D721Med (cell line): ENCODE measurements at regions not wholly inside any gene's neighbourhood (a gene's known extent, or its start where the extent isn't known, plus 50 kb on each side); places are given as distances from the start of the nearest gene placed in this dataset.
"Not testable (repeated sequence)": the region's sequence is repeated elsewhere in the genome, so short reads cannot be mapped to it uniquely, and the experiment has no call there.

Experiments used
- DNase-seq: peaks from one replicate; pipeline ENCODE4 v3.0.0; 2011; ENCODE audit warnings: low spot score; ENCODE audit not compliant: insufficient read length
- FAIRE-seq: peaks from 2 replicates; lab custom pipeline; 2011; peaks lifted over from hg19 to GRCh38; lab: Jason Lieb, UNC
- TF ChIP-seq, protein P1 (sequence below): IDR thresholded peaks from 2 replicates; pipeline ENCODE4 v1.5.1; 2012; ENCODE audit warnings: mild to moderate bottlenecking, control low read depth; ENCODE audit not compliant: insufficient read depth; ENCODE audit errors: missing control alignments

DNA sequence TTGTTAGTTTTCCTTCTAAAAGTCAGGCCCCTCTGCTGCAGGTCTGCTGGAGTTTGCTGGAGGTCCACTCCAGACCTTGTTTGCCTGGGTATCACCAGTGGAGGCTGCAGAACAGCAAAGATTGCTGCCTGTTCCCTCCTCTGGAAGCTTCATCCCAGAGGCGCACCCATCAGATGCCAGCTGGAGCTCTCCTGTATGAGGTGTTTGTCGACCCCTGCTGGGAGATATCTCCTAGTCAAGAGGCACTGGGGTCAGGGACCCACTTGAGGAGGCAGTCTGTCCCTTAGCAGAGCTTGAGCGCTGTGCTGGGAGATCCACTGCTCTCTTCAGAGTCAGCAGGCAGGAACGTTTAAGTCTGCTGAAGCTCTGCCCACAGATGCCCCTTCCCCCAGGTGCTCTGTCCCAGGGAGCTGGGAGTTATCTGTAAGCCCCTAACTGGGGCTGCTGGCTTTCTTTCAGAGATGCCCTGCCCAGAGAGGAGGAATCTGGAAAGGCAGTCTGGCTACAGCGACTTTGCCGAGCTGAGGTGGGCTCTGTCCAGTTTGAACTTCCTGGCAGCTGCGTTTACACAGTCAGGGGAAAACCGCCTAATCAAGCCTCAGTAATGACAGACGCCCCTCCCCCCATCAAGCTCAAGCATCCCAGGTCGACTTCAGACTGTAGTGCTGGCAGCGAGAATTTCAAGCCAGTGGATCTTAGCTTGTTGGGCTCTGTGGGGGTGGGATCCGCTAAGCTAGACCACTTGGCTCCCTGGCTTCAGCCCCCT is 49.9 kb upstream of the PGBD5 start:
- not testable (repeated sequence) for DNase-seq, FAIRE-seq
- TF ChIP-seq, protein P1, sequence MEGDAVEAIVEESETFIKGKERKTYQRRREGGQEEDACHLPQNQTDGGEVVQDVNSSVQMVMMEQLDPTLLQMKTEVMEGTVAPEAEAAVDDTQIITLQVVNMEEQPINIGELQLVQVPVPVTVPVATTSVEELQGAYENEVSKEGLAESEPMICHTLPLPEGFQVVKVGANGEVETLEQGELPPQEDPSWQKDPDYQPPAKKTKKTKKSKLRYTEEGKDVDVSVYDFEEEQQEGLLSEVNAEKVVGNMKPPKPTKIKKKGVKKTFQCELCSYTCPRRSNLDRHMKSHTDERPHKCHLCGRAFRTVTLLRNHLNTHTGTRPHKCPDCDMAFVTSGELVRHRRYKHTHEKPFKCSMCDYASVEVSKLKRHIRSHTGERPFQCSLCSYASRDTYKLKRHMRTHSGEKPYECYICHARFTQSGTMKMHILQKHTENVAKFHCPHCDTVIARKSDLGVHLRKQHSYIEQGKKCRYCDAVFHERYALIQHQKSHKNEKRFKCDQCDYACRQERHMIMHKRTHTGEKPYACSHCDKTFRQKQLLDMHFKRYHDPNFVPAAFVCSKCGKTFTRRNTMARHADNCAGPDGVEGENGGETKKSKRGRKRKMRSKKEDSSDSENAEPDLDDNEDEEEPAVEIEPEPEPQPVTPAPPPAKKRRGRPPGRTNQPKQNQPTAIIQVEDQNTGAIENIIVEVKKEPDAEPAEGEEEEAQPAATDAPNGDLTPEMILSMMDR: peak; percentile 8
